ENCODE measurements at regions not wholly inside any gene's neighbourhood (a gene's known extent, or its start where the extent isn't known, plus 50 kb on each side); places are given as distances from the start of the nearest gene placed in this dataset.
A peak's percentile ranks its signal among the peaks of the same experiment; 100 is the strongest.

DNA sequence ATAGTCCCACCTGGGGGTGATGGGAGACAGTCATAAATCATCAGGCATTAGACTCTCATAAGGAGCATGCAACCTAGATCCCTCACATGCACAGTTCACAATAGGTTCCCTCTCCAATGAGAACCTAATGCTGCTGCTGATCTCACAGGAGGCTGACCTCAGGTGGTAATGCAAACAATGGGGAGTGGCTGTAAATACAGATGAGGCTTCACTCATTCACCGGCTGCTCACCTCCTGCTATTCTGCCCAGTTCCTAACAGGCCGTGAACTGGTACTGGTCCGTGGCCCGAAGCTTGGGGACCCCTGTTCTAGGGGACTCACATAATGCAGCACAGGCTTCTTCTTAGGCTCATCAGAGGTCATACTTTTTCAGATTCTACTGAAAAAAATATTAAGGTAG lies 625.9 kb upstream of the AGA start:
- Mint-ChIP-seq H3K9me3 (ENCODE audit: low read depth) (no peaks in the 10 kb centered on the region), H3K36me3 (ENCODE audit: insufficient read depth) (no peaks in the 10 kb centered on the region), H3K27me3 (no peaks in the 10 kb centered on the region), H3K27ac (no peak overlapping the region), H3K4me3 (ENCODE audit: low read depth) (no peak overlapping the region), H3K4me1 (ENCODE audit: low read depth) (peaks cover 4% of the 10 kb centered on the region)
- no peak for DNase-seq (ENCODE audit: low spot score, unreplicated experiment)
- TF ChIP-seq, protein P1, sequence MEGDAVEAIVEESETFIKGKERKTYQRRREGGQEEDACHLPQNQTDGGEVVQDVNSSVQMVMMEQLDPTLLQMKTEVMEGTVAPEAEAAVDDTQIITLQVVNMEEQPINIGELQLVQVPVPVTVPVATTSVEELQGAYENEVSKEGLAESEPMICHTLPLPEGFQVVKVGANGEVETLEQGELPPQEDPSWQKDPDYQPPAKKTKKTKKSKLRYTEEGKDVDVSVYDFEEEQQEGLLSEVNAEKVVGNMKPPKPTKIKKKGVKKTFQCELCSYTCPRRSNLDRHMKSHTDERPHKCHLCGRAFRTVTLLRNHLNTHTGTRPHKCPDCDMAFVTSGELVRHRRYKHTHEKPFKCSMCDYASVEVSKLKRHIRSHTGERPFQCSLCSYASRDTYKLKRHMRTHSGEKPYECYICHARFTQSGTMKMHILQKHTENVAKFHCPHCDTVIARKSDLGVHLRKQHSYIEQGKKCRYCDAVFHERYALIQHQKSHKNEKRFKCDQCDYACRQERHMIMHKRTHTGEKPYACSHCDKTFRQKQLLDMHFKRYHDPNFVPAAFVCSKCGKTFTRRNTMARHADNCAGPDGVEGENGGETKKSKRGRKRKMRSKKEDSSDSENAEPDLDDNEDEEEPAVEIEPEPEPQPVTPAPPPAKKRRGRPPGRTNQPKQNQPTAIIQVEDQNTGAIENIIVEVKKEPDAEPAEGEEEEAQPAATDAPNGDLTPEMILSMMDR (IDR thresholded peaks at IDR 0.05; ENCODE audit: unreplicated experiment) = no peak

DNA sequence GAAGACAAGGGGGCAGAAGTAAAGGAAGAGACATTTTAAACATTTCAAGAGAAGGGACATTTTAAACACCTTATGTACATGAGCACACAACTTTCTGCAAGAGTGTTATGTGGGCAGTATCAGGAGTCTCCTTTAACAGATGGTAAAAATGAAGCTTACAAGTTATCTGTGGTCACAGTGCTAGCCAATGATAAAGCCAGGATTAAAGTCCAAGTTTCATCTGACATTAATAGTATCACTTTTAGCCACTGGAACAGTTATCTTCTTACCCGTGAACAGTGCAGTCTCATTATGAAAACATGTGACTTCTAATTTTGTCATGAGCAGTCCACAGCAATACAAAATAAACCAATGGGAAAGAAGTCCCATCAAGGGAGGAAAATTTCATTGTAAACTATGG lies 627.9 kb upstream of the AGA start:
- peaks cover under 1% of the 10 kb centered on the region for H3K4me1 Mint-ChIP-seq (ENCODE audit: low read depth)
- no peaks in the 10 kb centered on the region for H3K36me3 Mint-ChIP-seq (ENCODE audit: insufficient read depth)
- no peak overlapping the region for H3K4me3 Mint-ChIP-seq (ENCODE audit: low read depth)
- H3K9me3 Mint-ChIP-seq (ENCODE audit: low read depth) = no peaks in the 10 kb centered on the region
- no peaks in the 10 kb centered on the region for H3K27me3 Mint-ChIP-seq
- TF ChIP-seq, protein P1 (IDR thresholded peaks at IDR 0.05; ENCODE audit: unreplicated experiment) = no peak
- DNase-seq (ENCODE audit: low spot score, unreplicated experiment) = no peak
- no peak overlapping the region for H3K27ac Mint-ChIP-seq

DNA sequence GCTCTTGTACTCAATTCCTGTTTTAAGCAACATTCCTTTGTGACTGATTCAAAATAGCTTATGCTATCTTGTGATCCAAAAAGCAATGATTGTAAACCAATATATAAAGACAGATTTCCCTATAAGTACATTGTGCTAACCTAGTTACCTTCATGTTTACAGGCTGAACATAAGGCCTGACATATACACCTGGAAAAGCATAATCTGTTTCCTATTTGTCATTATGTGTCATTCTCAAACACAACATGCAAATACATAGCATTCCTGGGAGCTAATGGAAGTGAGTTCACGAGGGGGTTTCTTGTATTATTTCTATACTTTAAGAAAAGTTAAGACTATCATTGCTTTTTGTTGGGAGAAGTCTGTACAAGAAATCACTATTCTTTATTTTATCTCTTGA lies 638.1 kb upstream of the AGA start:
- H3K27ac Mint-ChIP-seq = peak overlapping the region; percentile 6
- peaks cover 12% of the 10 kb centered on the region for H3K4me1 Mint-ChIP-seq (ENCODE audit: low read depth)
- no peaks in the 10 kb centered on the region for H3K27me3 Mint-ChIP-seq
- no peak overlapping the region for H3K4me3 Mint-ChIP-seq (ENCODE audit: low read depth)
- DNase-seq (ENCODE audit: low spot score, unreplicated experiment) = no peak
- TF ChIP-seq, protein P1 (IDR thresholded peaks at IDR 0.05; ENCODE audit: unreplicated experiment) = no peak
- no peaks in the 10 kb centered on the region for H3K36me3 Mint-ChIP-seq (ENCODE audit: insufficient read depth)
- H3K9me3 Mint-ChIP-seq (ENCODE audit: low read depth) = peaks cover 6% of the 10 kb centered on the region

DNA sequence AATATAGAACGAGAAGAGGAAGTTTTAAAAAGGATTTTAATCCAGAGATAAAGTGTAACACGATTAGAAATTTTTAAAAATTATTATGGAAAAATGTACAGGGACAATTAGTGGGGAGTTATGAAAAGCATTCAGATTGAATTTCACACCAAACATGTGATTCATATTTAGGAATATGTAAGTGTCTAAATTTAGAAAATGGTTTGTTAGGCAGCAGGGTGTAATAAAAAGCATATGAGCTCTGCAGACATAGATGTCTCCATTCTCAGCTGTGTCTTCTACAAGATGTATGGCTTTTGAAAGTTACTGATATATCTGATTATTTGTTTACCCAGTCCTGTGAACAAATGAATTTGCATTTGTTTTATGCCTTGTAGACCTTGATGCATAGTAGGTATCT lies 638.9 kb upstream of the AGA start:
- TF ChIP-seq, protein P1 (IDR thresholded peaks at IDR 0.05; ENCODE audit: unreplicated experiment) = no peak
- no peaks in the 10 kb centered on the region for H3K36me3 Mint-ChIP-seq (ENCODE audit: insufficient read depth)
- H3K27me3 Mint-ChIP-seq = peaks cover 3% of the 10 kb centered on the region
- H3K4me1 Mint-ChIP-seq (ENCODE audit: low read depth) = peaks cover 12% of the 10 kb centered on the region
- no peak overlapping the region for H3K4me3 Mint-ChIP-seq (ENCODE audit: low read depth)
- DNase-seq (ENCODE audit: low spot score, unreplicated experiment) = no peak
- peaks cover 6% of the 10 kb centered on the region for H3K9me3 Mint-ChIP-seq (ENCODE audit: low read depth)
- H3K27ac Mint-ChIP-seq = peak overlapping the region; percentile 70

DNA sequence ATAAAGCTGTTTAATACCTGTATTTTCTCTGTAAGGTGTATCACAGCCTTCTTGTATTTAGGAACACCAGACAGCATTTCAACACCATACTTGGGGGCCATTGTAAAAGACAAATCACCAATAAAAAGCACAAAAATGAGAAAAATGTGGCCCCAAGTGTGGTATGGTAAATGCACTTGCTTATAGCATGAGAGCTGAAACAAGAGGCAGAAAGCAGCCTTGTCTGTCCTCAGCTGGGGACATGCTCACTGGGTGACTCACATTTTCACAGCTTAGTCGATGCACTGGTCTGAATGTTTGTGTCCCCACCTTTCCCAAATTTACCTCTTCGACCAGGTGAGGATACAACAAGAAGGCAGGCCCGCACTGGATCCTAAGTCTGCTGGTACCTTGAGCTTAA lies 639.7 kb upstream of the AGA start:
- Mint-ChIP-seq H3K27me3 (peaks cover 3% of the 10 kb centered on the region), H3K4me1 (ENCODE audit: low read depth) (peaks cover 12% of the 10 kb centered on the region), H3K9me3 (ENCODE audit: low read depth) (peaks cover 6% of the 10 kb centered on the region), H3K36me3 (ENCODE audit: insufficient read depth) (no peaks in the 10 kb centered on the region), H3K4me3 (ENCODE audit: low read depth) (no peak overlapping the region), H3K27ac (no peak overlapping the region)
- TF ChIP-seq, protein P1 (IDR thresholded peaks at IDR 0.05; ENCODE audit: unreplicated experiment) = no peak
- no peak for DNase-seq (ENCODE audit: low spot score, unreplicated experiment)
